ENCODE measurements at regions not wholly inside any gene's neighbourhood (a gene's known extent, or its start where the extent isn't known, plus 50 kb on each side); places are given as distances from the start of the nearest gene placed in this dataset.

DNA sequence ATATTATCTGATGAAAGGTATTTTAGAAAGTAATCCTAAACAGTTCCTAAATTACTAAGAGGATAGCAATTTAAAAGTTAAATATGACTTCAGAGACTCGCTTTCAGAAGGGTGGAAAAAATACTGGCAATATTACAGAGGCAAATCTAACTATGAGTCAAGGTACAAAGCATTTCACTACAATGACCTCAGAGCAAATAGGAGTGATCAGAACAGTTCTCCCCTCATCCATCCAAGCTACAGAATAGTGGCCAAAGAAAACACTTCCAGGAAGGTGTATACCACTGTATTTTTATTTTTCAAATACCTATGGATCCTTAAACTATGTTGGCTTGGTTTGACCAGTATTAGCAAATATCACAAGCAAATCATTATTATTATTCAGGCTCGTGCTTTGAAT lies 112.8 kb upstream of the ODAD2 start:
- H3K27ac Mint-ChIP-seq, result no peak overlapping the region
- Histone ChIP-seq H3K27ac (ENCODE audit: insufficient read depth, low read length, poor library complexity, severe bottlenecking) (no peak overlapping the region), H3K36me3 (ENCODE audit: control insufficient read depth, insufficient read depth, low read length) (no peaks in the 10 kb centered on the region), H3K4me3 (ENCODE audit: low read depth, low read length) (no peak overlapping the region), H3K9me3 (ENCODE audit: control insufficient read depth in 2 of 2, low read length in 2 of 2) (no peaks in the 10 kb centered on the region), H3K27me3 (ENCODE audit: control insufficient read depth, insufficient read depth, low read length) (no peaks in the 10 kb centered on the region), H3K4me1 (ENCODE audit: control insufficient read depth, insufficient read depth, low read length, poor library complexity, severe bottlenecking) (no peaks in the 10 kb centered on the region)
- DNase-seq (no peak), ATAC-seq (ENCODE audit: low read depth in 2 of 2) (no peak)
- H3K4me3 Mint-ChIP-seq, result no peak overlapping the region
- H3K9me3 Mint-ChIP-seq, result peaks cover 0 to 2% (median 0%) of the 10 kb centered on the region in 7 donors
- peaks cover 11% of the 10 kb centered on the region for H3K36me3 Mint-ChIP-seq
- H3K27me3 Mint-ChIP-seq, result no peaks in the 10 kb centered on the region
- H3K4me1 Mint-ChIP-seq, result no peaks in the 10 kb centered on the region

DNA sequence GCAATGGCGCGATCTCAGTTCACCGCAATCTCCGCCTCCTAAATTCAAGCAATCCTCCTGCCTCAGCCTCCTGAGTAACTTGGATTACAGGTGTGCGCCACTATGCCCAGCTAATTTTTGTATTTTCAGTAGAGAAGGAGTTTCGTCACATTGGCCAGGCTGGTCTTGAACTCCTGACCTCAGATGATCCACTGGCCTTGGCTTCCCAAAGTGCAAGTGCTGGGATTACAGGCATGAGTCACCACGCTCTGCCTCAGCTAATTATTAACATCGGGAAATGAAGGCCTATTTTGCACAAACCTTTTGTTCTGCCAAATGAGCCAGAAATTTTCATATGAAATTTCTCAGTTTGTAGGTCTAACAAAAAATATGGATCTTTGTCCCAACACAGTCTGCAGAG lies 106.7 kb upstream of the ODAD2 start:
- H3K4me3 Mint-ChIP-seq, result no peak overlapping the region
- peaks cover 8% of the 10 kb centered on the region for H3K36me3 Mint-ChIP-seq
- Histone ChIP-seq H3K4me3 (ENCODE audit: low read depth, low read length) (no peak overlapping the region), H3K27me3 (ENCODE audit: control insufficient read depth, insufficient read depth, low read length) (no peaks in the 10 kb centered on the region), H3K27ac (ENCODE audit: insufficient read depth, low read length, poor library complexity, severe bottlenecking) (no peak overlapping the region), H3K9me3 (ENCODE audit: control insufficient read depth in 2 of 2, low read length in 2 of 2) (no peaks in the 10 kb centered on the region), H3K36me3 (ENCODE audit: control insufficient read depth, insufficient read depth, low read length) (no peaks in the 10 kb centered on the region), H3K4me1 (ENCODE audit: control insufficient read depth, insufficient read depth, low read length, poor library complexity, severe bottlenecking) (no peaks in the 10 kb centered on the region)
- H3K27me3 Mint-ChIP-seq, result no peaks in the 10 kb centered on the region
- no peak overlapping the region for H3K27ac Mint-ChIP-seq
- no peak for DNase-seq
- H3K9me3 Mint-ChIP-seq, result peaks cover 0 to 3% (median 0%) of the 10 kb centered on the region in 7 donors
- peaks cover 0 to 4% (median 0%) of the 10 kb centered on the region in 4 donors for H3K4me1 Mint-ChIP-seq
- ATAC-seq (ENCODE audit: low read depth in 2 of 2), result no peak

DNA sequence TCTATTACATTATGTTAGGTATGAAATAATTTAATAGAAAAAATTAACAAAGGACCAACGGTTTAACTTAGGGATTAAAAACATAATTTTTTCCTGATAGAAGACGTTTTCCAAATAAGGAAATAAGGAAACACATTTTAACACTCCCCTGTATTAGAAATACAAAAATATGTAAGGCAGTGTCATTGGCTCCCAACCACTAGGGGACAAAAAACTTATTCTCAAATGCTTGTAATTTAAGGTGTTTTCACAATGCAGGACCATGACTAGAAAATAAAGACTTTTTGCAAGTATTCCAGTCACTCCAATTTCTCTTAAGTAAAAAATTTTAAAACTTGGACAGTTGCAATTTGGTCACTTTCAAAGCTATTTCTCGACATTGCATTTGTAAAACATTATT lies 98.8 kb upstream of the ODAD2 start:
- no peaks in the 10 kb centered on the region for H3K4me1 Mint-ChIP-seq
- H3K27me3 Mint-ChIP-seq, result no peaks in the 10 kb centered on the region
- DNase-seq (no peak), ATAC-seq (ENCODE audit: low read depth in 2 of 2) (no peak)
- H3K36me3 Mint-ChIP-seq, result peaks cover 4% of the 10 kb centered on the region
- no peak overlapping the region for H3K27ac ChIP-seq (ENCODE audit: insufficient read depth, low read length, poor library complexity, severe bottlenecking)
- no peaks in the 10 kb centered on the region for H3K27me3 ChIP-seq (ENCODE audit: control insufficient read depth, insufficient read depth, low read length)
- no peaks in the 10 kb centered on the region for H3K36me3 ChIP-seq (ENCODE audit: control insufficient read depth, insufficient read depth, low read length)
- H3K27ac Mint-ChIP-seq, result no peak overlapping the region
- no peak overlapping the region for H3K4me3 Mint-ChIP-seq
- H3K9me3 Mint-ChIP-seq, result no peaks in the 10 kb centered on the region
- no peak overlapping the region for H3K4me3 ChIP-seq (ENCODE audit: low read depth, low read length)
- H3K4me1 ChIP-seq (ENCODE audit: control insufficient read depth, insufficient read depth, low read length, poor library complexity, severe bottlenecking), result no peaks in the 10 kb centered on the region
- no peaks in the 10 kb centered on the region for H3K9me3 ChIP-seq (ENCODE audit: control insufficient read depth in 2 of 2, low read length in 2 of 2)

DNA sequence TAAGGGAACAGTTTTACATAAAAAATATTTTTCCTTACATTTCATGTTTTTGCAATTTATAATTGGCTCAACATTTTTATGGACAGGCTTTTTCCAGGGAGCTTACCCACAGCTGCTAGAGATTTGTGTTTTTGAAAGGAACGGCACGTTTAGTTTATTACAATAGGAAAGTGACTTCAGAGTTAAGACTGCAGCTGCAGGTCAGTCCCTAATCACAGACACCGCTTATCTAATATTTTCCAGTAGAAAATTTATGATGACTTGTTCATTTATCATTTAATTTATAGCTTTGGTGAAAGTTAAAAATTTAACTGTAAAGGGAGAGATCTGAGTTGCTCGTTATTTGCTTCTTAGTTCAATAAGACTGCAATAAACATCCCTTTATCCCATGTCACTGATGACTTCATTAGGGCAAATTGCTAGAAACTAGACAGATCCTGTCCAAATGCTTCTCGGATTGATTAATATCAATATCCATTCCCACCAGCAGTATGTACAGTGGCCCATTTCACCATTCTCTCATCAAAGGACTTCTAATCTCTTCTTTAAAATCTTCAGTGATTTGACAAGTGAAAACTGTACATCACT lies 97.0 kb upstream of the ODAD2 start:
- no peak overlapping the region for H3K27ac ChIP-seq (ENCODE audit: insufficient read depth, low read length, poor library complexity, severe bottlenecking)
- Mint-ChIP-seq H3K36me3 (peaks cover 8% of the 10 kb centered on the region), H3K9me3 (no peaks in the 10 kb centered on the region), H3K27me3 (no peaks in the 10 kb centered on the region), H3K27ac (no peak overlapping the region), H3K4me3 (no peak overlapping the region), H3K4me1 (no peaks in the 10 kb centered on the region)
- no peak overlapping the region for H3K4me3 ChIP-seq (ENCODE audit: low read depth, low read length)
- no peak for ATAC-seq (ENCODE audit: low read depth in 2 of 2)
- H3K4me1 ChIP-seq (ENCODE audit: control insufficient read depth, insufficient read depth, low read length, poor library complexity, severe bottlenecking), result no peaks in the 10 kb centered on the region
- no peaks in the 10 kb centered on the region for H3K27me3 ChIP-seq (ENCODE audit: control insufficient read depth, insufficient read depth, low read length)
- no peak for DNase-seq
- H3K36me3 ChIP-seq (ENCODE audit: control insufficient read depth, insufficient read depth, low read length), result no peaks in the 10 kb centered on the region
- H3K9me3 ChIP-seq (ENCODE audit: control insufficient read depth in 2 of 2, low read length in 2 of 2), result no peaks in the 10 kb centered on the region

DNA sequence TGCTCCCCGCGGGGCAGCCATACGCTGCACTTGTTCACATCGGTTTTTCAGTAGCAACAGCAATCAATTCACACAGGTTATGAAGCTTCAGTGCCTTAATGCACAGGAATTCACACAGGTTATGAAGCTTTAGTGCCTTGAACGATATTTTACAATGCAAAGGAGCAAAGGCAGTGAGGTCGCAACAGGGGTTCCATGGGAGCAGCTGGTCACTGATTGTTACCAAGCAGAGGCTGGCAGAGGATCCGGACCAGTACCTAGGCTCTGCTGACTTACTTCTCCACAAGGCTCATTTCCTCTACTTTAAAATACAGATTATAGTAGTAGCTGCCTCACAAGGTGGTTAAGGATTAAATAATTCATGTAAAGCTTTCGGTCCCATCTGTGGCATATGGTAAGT lies 95.2 kb upstream of the ODAD2 start:
- Mint-ChIP-seq H3K4me1 (no peaks in the 10 kb centered on the region), H3K36me3 (peaks cover 18% of the 10 kb centered on the region), H3K27me3 (no peaks in the 10 kb centered on the region), H3K4me3 (no peak overlapping the region), H3K27ac (no peak overlapping the region), H3K9me3 (no peaks in the 10 kb centered on the region)
- DNase-seq (no peak), ATAC-seq (ENCODE audit: low read depth in 2 of 2) (no peak)
- no peaks in the 10 kb centered on the region for H3K9me3 ChIP-seq (ENCODE audit: control insufficient read depth in 2 of 2, low read length in 2 of 2)
- no peaks in the 10 kb centered on the region for H3K4me1 ChIP-seq (ENCODE audit: control insufficient read depth, insufficient read depth, low read length, poor library complexity, severe bottlenecking)
- no peaks in the 10 kb centered on the region for H3K36me3 ChIP-seq (ENCODE audit: control insufficient read depth, insufficient read depth, low read length)
- H3K27me3 ChIP-seq (ENCODE audit: control insufficient read depth, insufficient read depth, low read length), result no peaks in the 10 kb centered on the region
- H3K4me3 ChIP-seq (ENCODE audit: low read depth, low read length), result no peak overlapping the region
- no peak overlapping the region for H3K27ac ChIP-seq (ENCODE audit: insufficient read depth, low read length, poor library complexity, severe bottlenecking)

DNA sequence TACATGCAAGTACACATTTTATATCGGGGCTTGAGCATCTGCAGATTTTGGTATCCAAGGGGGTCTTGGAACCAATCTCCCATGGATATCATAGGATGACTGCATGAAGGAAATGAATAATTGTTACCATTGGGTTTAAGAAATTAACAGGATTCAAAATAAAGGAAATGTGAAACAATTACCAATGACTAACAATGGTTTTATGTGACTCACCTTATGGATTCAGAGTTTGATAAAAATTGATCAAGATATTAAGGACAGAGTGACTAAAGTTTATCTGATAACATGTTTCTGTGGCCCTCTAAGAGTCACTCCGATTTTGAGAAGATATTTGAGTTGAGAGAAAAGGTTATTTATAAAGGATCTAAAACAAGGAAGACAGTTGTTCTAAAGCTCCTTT lies 93.0 kb upstream of the ODAD2 start:
- H3K36me3 ChIP-seq (ENCODE audit: control insufficient read depth, insufficient read depth, low read length), result peaks cover 3% of the 10 kb centered on the region
- Mint-ChIP-seq H3K36me3 (peaks cover 35% of the 10 kb centered on the region), H3K9me3 (peaks cover 0 to 3% (median 0%) of the 10 kb centered on the region in 7 donors), H3K27ac (no peak overlapping the region), H3K4me3 (no peak overlapping the region), H3K27me3 (no peaks in the 10 kb centered on the region), H3K4me1 (no peaks in the 10 kb centered on the region)
- no peak overlapping the region for H3K27ac ChIP-seq (ENCODE audit: insufficient read depth, low read length, poor library complexity, severe bottlenecking)
- H3K27me3 ChIP-seq (ENCODE audit: control insufficient read depth, insufficient read depth, low read length), result no peaks in the 10 kb centered on the region
- H3K9me3 ChIP-seq (ENCODE audit: control insufficient read depth in 2 of 2, low read length in 2 of 2), result no peaks in the 10 kb centered on the region
- H3K4me1 ChIP-seq (ENCODE audit: control insufficient read depth, insufficient read depth, low read length, poor library complexity, severe bottlenecking), result no peaks in the 10 kb centered on the region
- no peak for DNase-seq
- ATAC-seq (ENCODE audit: low read depth in 2 of 2), result no peak
- H3K4me3 ChIP-seq (ENCODE audit: low read depth, low read length), result no peak overlapping the region

DNA sequence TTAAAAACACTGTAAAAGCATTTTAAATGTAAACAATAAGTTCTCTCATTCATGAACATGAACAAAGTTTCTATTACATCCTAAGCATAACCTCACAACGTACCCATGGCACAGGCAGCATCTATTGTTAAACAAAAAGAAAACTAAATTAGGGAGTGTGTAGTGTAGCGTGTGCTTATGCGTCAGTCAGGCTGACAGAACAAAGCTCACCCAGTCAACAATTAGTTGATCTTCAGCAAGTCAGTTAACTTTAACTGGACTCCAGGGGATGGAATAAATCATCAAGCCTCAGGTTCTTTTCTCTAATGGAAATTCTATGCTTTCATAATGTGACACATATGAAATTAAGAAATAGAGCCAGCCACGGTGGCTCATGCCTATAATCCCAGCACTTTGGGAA lies 91.6 kb upstream of the ODAD2 start:
- H3K4me1 Mint-ChIP-seq, result no peaks in the 10 kb centered on the region
- Histone ChIP-seq H3K36me3 (ENCODE audit: control insufficient read depth, insufficient read depth, low read length) (peaks cover 3% of the 10 kb centered on the region), H3K4me1 (ENCODE audit: control insufficient read depth, insufficient read depth, low read length, poor library complexity, severe bottlenecking) (no peaks in the 10 kb centered on the region), H3K27me3 (ENCODE audit: control insufficient read depth, insufficient read depth, low read length) (no peaks in the 10 kb centered on the region), H3K4me3 (ENCODE audit: low read depth, low read length) (no peak overlapping the region), H3K9me3 (ENCODE audit: control insufficient read depth in 2 of 2, low read length in 2 of 2) (no peaks in the 10 kb centered on the region), H3K27ac (ENCODE audit: insufficient read depth, low read length, poor library complexity, severe bottlenecking) (no peak overlapping the region)
- no peak overlapping the region for H3K4me3 Mint-ChIP-seq
- H3K36me3 Mint-ChIP-seq, result peaks cover 49% of the 10 kb centered on the region
- DNase-seq (no peak), ATAC-seq (ENCODE audit: low read depth in 2 of 2) (no peak)
- H3K27me3 Mint-ChIP-seq, result no peaks in the 10 kb centered on the region
- no peak overlapping the region for H3K27ac Mint-ChIP-seq
- H3K9me3 Mint-ChIP-seq, result peaks cover 0 to 4% (median 0%) of the 10 kb centered on the region in 7 donors

DNA sequence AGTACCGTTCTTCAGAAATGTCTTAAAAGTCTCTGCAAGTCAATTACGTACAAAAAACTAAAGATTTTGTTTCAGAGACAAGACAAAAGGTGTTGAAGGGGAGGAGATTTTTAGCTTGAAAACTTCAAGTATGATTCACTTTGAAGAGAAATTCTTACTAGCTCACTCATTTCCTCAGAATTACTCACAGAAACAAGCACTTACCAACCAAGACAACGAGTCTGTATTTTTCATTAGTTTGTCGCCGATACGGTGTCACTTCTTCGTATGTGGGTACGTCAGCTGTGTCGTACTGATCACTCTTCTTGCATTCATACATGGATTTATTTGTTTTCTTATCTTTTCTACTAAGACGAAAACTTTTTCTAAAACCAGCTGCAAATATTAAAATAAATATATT lies 90.6 kb upstream of the ODAD2 start:
- peaks cover 53% of the 10 kb centered on the region for H3K36me3 Mint-ChIP-seq
- no peak overlapping the region for H3K27ac Mint-ChIP-seq
- H3K4me1 ChIP-seq (ENCODE audit: control insufficient read depth, insufficient read depth, low read length, poor library complexity, severe bottlenecking), result no peaks in the 10 kb centered on the region
- no peaks in the 10 kb centered on the region for H3K9me3 ChIP-seq (ENCODE audit: control insufficient read depth in 2 of 2, low read length in 2 of 2)
- no peaks in the 10 kb centered on the region for H3K4me1 Mint-ChIP-seq
- no peak for DNase-seq
- H3K4me3 ChIP-seq (ENCODE audit: low read depth, low read length), result no peak overlapping the region
- peaks cover 10% of the 10 kb centered on the region for H3K36me3 ChIP-seq (ENCODE audit: control insufficient read depth, insufficient read depth, low read length)
- no peaks in the 10 kb centered on the region for H3K27me3 Mint-ChIP-seq
- H3K9me3 Mint-ChIP-seq, result peaks cover 0 to 4% (median 0%) of the 10 kb centered on the region in 7 donors
- ATAC-seq (ENCODE audit: low read depth in 2 of 2), result no peak
- H3K27me3 ChIP-seq (ENCODE audit: control insufficient read depth, insufficient read depth, low read length), result no peaks in the 10 kb centered on the region
- no peak overlapping the region for H3K4me3 Mint-ChIP-seq
- no peak overlapping the region for H3K27ac ChIP-seq (ENCODE audit: insufficient read depth, low read length, poor library complexity, severe bottlenecking)

Measured in CD4-positive, CD25-positive, alpha-beta regulatory T cell (primary cell).